Keratinocyte (primary cell): ENCODE measurements at regions not wholly inside any gene's neighbourhood (a gene's known extent, or its start where the extent isn't known, plus 50 kb on each side); places are given as distances from the start of the nearest gene placed in this dataset.

ENCODE experiments used
- DNase-seq: peaks from one replicate; pipeline ENCODE4 v3.0.0-alpha.2; 2011; ENCODE audit warnings: low read depth, missing footprints, low spot score
- FAIRE-seq: peaks from 2 replicates; lab custom pipeline; 2011; peaks lifted over from hg19 to GRCh38; lab: Jason Lieb, UNC
- H2AFZ ChIP-seq: 2 replicates; pipeline ENCODE4 v1.6.0; 2012; ENCODE audit warnings: low read length, control low read depth, inconsistent platforms; ENCODE audit not compliant: control insufficient read depth
- H3K27ac ChIP-seq: 2 replicates; pipeline ENCODE4 v1.5.1; 2011; ENCODE audit warnings: low read length; ENCODE audit not compliant: control insufficient read depth, insufficient read depth
- H3K27me3 ChIP-seq: 3 replicates; pipeline ENCODE4 v1.6.0; 2011; ENCODE audit warnings: low read length; ENCODE audit not compliant: control insufficient read depth, insufficient read depth; ENCODE audit errors: extremely low read depth
- H3K36me3 ChIP-seq, 2 experiments: 2 replicates in 1 of 2; 3 replicates in 1 of 2; pipeline ENCODE4 v1.5.1; 2011; ENCODE audit warnings: low read length in 2 of 2, mild to moderate bottlenecking in 1 of 2; ENCODE audit not compliant: control insufficient read depth in 2 of 2, insufficient read depth in 2 of 2; ENCODE audit errors: extremely low read depth in 1 of 2
- H3K4me1 ChIP-seq: 3 replicates; pipeline ENCODE4 v1.5.1; 2011; ENCODE audit warnings: low read length; ENCODE audit not compliant: control insufficient read depth, insufficient read depth; ENCODE audit errors: extremely low read depth
- H3K4me2 ChIP-seq: 3 replicates; pipeline ENCODE4 v1.6.0; 2011; ENCODE audit warnings: low read depth, low read length; ENCODE audit not compliant: control insufficient read depth, insufficient read depth; ENCODE audit errors: extremely low read depth
- H3K4me3 ChIP-seq, 3 experiments: fragments of 200-600 bp in 1 of 3; sonication (generic) in 1 of 3; 2 replicates in 2 of 3; 3 replicates in 1 of 3; pipeline ENCODE4 v1.5.1; 2011 to 2016; ENCODE audit warnings: low read length in 3 of 3, mild to moderate bottlenecking in 3 of 3, control low read depth in 2 of 3, inconsistent platforms in 1 of 3, low read depth in 1 of 3, mixed read lengths in 1 of 3, mixed run types in 1 of 3, moderate library complexity in 1 of 3; ENCODE audit not compliant: control insufficient read depth in 2 of 3, insufficient read depth in 2 of 3; ENCODE audit errors: extremely low read depth in 1 of 3
- H3K79me2 ChIP-seq: 2 replicates; pipeline ENCODE4 v1.6.0; 2012; ENCODE audit warnings: low read length; ENCODE audit not compliant: control insufficient read depth, insufficient read depth
- H3K9ac ChIP-seq: 3 replicates; pipeline ENCODE4 v1.6.0; 2011; ENCODE audit warnings: low read length; ENCODE audit not compliant: control insufficient read depth, insufficient read depth; ENCODE audit errors: extremely low read depth
- H3K9me1 ChIP-seq: 3 replicates; pipeline ENCODE4 v1.6.0; 2011; ENCODE audit warnings: low read length; ENCODE audit not compliant: control insufficient read depth, insufficient read depth; ENCODE audit errors: extremely low read depth
- H3K9me3 ChIP-seq: 2 replicates; pipeline ENCODE4 v1.5.1; 2012; ENCODE audit warnings: low read depth, low read length; ENCODE audit not compliant: control insufficient read depth
- H4K20me1 ChIP-seq: 3 replicates; pipeline ENCODE4 v1.6.0; 2011; ENCODE audit warnings: low read length; ENCODE audit not compliant: control insufficient read depth, insufficient read depth; ENCODE audit errors: extremely low read depth
- EZH2 ChIP-seq: IDR thresholded peaks from one replicate; pipeline ENCODE4 v1.6.1; 2012; ENCODE audit warnings: inconsistent platforms, mild to moderate bottlenecking, low read length, moderate library complexity
- dilution Hi-C: fragments of 300-500 bp; cut with MboI; formaldehyde crosslinking; loops from one replicate; pipeline ENCODE4 v1.7.0; 2020; ENCODE audit warnings: low sequenced_read_pairs; ENCODE audit not compliant: extremely low pct_ligation_motif_present
- TF ChIP-seq, protein P1 (sequence below), 3 experiments: IDR thresholded peaks in 1 of 3; conservative IDR thresholded peaks in 1 of 3; optimal IDR thresholded peaks in 1 of 3; 2 replicates in 2 of 3; 3 replicates in 1 of 3; pipeline versions ENCODE3 to v1.5.1; 2011; ENCODE audit warnings: low read length in 3 of 3, mild to moderate bottlenecking in 3 of 3, moderate library complexity in 2 of 3, control low read depth in 1 of 3, inconsistent platforms in 1 of 3; ENCODE audit not compliant: insufficient read depth in 2 of 3; ENCODE audit errors: extremely low read depth in 1 of 3

DNA sequence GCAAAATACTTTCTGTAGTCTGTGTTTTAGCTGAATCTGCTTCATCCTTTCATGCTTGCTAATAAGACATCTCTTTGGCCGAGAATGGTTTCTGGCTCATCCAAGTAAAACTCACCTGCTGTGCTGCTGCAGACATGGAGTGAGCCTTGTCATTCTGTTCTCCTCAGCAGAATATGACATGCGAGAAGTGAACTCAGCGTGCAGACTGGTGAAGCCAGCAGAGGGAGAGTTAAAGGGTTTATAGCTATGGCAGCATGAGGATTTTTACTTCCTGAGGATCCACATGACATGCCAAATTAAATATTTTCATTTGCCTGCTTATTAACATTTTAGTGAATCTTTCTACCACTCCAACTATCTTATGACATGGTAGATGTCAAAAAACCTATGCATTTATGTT is 658.4 kb upstream of the NECTIN3 start:
- Histone ChIP-seq H3K4me3 (no peak overlapping the region), H3K79me2 (no peaks in the 10 kb centered on the region), H3K27ac (no peak overlapping the region), H3K9ac (no peak overlapping the region), H3K27me3 (no peaks in the 10 kb centered on the region), H3K4me1 (peaks cover 27% of the 10 kb centered on the region), H4K20me1 (no peaks in the 10 kb centered on the region), H3K36me3 (no peaks in the 10 kb centered on the region), H3K9me1 (no peaks in the 10 kb centered on the region), H3K4me2 (peak overlapping the region; percentile 54), H2AFZ (peak overlapping the region; percentile 1), H3K9me3 (no peaks in the 10 kb centered on the region)
- peak; percentile 20 for FAIRE-seq
- TF ChIP-seq EZH2 = no peak
- TF ChIP-seq, protein P1, sequence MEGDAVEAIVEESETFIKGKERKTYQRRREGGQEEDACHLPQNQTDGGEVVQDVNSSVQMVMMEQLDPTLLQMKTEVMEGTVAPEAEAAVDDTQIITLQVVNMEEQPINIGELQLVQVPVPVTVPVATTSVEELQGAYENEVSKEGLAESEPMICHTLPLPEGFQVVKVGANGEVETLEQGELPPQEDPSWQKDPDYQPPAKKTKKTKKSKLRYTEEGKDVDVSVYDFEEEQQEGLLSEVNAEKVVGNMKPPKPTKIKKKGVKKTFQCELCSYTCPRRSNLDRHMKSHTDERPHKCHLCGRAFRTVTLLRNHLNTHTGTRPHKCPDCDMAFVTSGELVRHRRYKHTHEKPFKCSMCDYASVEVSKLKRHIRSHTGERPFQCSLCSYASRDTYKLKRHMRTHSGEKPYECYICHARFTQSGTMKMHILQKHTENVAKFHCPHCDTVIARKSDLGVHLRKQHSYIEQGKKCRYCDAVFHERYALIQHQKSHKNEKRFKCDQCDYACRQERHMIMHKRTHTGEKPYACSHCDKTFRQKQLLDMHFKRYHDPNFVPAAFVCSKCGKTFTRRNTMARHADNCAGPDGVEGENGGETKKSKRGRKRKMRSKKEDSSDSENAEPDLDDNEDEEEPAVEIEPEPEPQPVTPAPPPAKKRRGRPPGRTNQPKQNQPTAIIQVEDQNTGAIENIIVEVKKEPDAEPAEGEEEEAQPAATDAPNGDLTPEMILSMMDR (optimal IDR thresholded peaks at IDR 0.05 in 1 of 3, IDR thresholded peaks at IDR 0.05 in 1 of 3, conservative IDR thresholded peaks at IDR 0.05 in 1 of 3; ENCODE audit: extremely low read depth in 1 of 3, insufficient read depth in 2 of 3, low read length in 3 of 3) = no peak
- DNase-seq = no peak
- dilution Hi-C loops = no loop called here

DNA sequence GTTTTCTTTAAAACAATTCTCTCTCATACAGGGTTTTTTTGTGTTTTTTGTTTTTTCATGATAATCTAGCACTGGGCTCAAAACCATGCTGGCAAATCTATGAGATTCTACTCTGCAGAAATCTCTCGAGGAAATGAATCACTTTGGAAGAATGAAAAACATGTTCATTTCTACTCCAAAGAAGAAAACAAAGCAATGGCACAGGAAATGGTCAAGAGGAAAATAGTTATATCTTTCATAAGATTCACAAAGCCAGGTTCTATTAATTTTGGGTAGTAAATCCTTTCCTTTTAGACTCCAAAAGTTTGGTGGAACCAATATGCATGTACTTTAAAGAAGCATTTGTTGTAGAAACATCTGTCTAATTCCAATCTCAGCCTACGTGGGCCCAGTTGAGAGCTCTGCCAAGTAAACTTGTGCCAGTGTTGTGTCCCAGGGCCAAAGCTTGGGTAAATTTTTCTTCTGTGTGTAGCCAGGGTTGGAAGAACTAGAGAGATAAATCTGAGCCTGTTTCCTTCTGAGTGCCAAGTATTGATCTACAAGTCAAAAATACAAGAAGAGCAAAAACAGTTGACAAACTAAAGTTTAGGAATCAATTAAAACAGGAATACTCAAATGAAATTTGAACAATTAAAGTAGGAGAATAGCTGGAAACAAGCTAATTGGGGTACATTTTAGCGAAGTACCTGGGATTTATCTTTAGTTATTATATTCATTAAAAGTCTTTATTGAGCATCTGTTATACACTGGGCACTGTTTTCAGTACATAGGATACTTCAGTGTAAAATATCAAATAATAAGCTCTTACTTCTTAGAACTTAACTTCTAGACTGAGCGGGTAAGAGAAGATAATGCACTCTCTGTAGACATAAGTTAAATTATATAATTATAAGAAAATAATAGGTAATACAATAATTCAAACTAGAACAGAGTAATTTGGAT is 657.5 kb upstream of the NECTIN3 start:
- Histone ChIP-seq H3K4me1 (peaks cover 28% of the 10 kb centered on the region), H3K27me3 (no peaks in the 10 kb centered on the region), H3K27ac (peak overlapping the region; percentile 63), H3K79me2 (no peaks in the 10 kb centered on the region), H3K9me3 (no peaks in the 10 kb centered on the region), H3K4me3 (peak overlapping the region in 2 of 3 experiments; percentile 34 to 40), H3K9ac (no peak overlapping the region), H4K20me1 (no peaks in the 10 kb centered on the region), H2AFZ (peak overlapping the region; percentile 70), H3K36me3 (no peaks in the 10 kb centered on the region), H3K9me1 (no peaks in the 10 kb centered on the region), H3K4me2 (peak overlapping the region; percentile 54)
- FAIRE-seq = peak; percentile 23
- TF ChIP-seq, protein P1 (optimal IDR thresholded peaks at IDR 0.05 in 1 of 3, IDR thresholded peaks at IDR 0.05 in 1 of 3, conservative IDR thresholded peaks at IDR 0.05 in 1 of 3; ENCODE audit: extremely low read depth in 1 of 3, insufficient read depth in 2 of 3, low read length in 3 of 3) = no peak
- TF ChIP-seq EZH2 = no peak
- no peak for DNase-seq
- dilution Hi-C loops = no loop called here
